Upper lobe of left lung (tissue), 4 donors: ENCODE measurements at regions not wholly inside any gene's neighbourhood (a gene's known extent, or its start where the extent isn't known, plus 50 kb on each side); places are given as distances from the start of the nearest gene placed in this dataset.

ENCODE experiments used
- CTCF ChIP-seq, 6 experiments: fragments of 450-650 bp in 4 of 6; fragments of 200-600 bp in 2 of 6; sonication (generic) in 2 of 6; IDR thresholded peaks; one replicate each; pipeline ENCODE4 v1.5.1; 2016 to 2019; ENCODE audit warnings: antibody characterized with exemption in 6 of 6
- EP300 ChIP-seq, 4 donors: sonication (generic); formaldehyde crosslinking; IDR thresholded peaks; one replicate each; pipeline ENCODE4 v1.5.1; 2017; ENCODE audit warnings: antibody characterized with exemption in 4 of 4, control low read depth in 2 of 4
- POLR2A ChIP-seq, 4 donors: fragments of 450-650 bp; IDR thresholded peaks; one replicate each; pipeline ENCODE4 v1.5.1; 2016 to 2017; ENCODE audit warnings: antibody characterized with exemption in 4 of 4, mild to moderate bottlenecking in 2 of 4
- POLR2AphosphoS5 ChIP-seq, 2 donors: sonication (generic); formaldehyde crosslinking; IDR thresholded peaks; one replicate each; pipeline ENCODE4 v1.5.1; 2017; ENCODE audit warnings: antibody characterized with exemption in 2 of 2

GRCh38 chr18:78159397-78159796 is 820.2 kb upstream of the SALL3 start:
- TF ChIP-seq CTCF (IDR thresholded peaks at IDR 0.05) (no peak), EP300 (IDR thresholded peaks at IDR 0.05) (no peak), POLR2A (IDR thresholded peaks at IDR 0.05) (no peak), POLR2AphosphoS5 (IDR thresholded peaks at IDR 0.05) (no peak)
